ENCODE measurements at regions not wholly inside any gene's neighbourhood (a gene's known extent, or its start where the extent isn't known, plus 50 kb on each side); places are given as distances from the start of the nearest gene placed in this dataset.

DNA sequence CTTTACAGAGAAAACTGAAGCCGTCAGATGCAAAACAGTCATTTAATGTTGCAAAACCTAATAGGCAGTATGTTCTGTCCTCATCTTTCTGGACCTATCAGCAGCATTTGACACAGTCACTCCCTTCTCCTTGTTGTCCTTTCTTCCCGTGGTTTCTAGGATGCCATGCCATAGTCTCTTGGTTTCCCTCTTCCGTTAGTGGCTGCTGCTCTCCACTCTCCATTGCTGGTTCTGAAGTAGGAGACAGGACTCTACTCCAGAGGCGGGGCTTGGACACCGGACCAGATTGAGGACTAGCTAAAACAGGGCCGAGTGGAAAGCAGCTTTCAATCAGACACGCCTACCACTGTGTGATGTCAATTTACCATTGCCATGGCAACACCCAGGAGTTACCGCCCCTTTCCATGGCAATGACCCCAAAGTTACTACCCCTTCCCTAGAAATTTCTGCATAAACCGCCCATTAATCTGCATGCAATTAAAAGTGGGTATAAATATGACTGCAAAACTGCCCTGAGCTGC lies 88.8 kb upstream of the CCDC160 start:
- TF ChIP-seq, protein P1, sequence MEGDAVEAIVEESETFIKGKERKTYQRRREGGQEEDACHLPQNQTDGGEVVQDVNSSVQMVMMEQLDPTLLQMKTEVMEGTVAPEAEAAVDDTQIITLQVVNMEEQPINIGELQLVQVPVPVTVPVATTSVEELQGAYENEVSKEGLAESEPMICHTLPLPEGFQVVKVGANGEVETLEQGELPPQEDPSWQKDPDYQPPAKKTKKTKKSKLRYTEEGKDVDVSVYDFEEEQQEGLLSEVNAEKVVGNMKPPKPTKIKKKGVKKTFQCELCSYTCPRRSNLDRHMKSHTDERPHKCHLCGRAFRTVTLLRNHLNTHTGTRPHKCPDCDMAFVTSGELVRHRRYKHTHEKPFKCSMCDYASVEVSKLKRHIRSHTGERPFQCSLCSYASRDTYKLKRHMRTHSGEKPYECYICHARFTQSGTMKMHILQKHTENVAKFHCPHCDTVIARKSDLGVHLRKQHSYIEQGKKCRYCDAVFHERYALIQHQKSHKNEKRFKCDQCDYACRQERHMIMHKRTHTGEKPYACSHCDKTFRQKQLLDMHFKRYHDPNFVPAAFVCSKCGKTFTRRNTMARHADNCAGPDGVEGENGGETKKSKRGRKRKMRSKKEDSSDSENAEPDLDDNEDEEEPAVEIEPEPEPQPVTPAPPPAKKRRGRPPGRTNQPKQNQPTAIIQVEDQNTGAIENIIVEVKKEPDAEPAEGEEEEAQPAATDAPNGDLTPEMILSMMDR (IDR thresholded peaks at IDR 0.05) = no peak
- TF ChIP-seq POLR2A (IDR thresholded peaks at IDR 0.05) = no peak

Measured in tibial nerve (tissue), 3 donors.